GM13976 (cell line): ENCODE measurements at regions not wholly inside any gene's neighbourhood (a gene's known extent, or its start where the extent isn't known, plus 50 kb on each side); places are given as distances from the start of the nearest gene placed in this dataset.

Source experiments
- DNase-seq: peaks from one replicate; pipeline ENCODE4 v3.0.0; 2012; ENCODE audit warnings: low spot score
- in situ Hi-C: fragments of 300-500 bp; cut with MboI; formaldehyde crosslinking; loops from one replicate; pipeline ENCODE4 v1.12.0; 2022; ENCODE audit warnings: low sequenced_read_pairs, mixed read lengths, inconsistent platforms; ENCODE audit not compliant: unreplicated experiment
- TF ChIP-seq, protein P1 (sequence below): IDR thresholded peaks from 2 replicates; pipeline ENCODE4 v1.5.1; 2012; ENCODE audit warnings: borderline replicate concordance, mild to moderate bottlenecking; ENCODE audit not compliant: insufficient read depth; ENCODE audit errors: extremely low read depth, missing control alignments, control extremely low read depth

DNA sequence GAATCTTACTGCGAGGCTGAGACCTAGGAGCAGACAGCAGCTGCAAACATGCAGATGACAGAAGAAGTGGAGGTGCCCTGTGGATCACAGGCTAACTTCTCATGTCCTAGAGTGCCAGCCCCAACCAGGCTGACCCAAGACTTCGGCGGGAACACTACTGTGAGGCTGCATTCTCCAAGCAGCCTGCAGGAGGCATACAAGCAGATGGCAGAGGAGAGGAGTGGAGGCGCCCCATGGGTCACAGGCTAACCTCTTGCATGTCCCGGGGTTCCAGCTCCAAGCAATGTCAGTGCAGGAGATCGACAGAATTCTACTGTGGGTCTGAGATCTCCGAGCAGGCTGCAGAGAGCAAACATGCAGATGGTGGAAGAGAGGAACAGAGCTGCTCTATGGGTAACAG lies 98.1 kb upstream of the ZNF678 start:
- in situ Hi-C loops, result no loop called here
- DNase-seq, result no peak
- TF ChIP-seq, protein P1, sequence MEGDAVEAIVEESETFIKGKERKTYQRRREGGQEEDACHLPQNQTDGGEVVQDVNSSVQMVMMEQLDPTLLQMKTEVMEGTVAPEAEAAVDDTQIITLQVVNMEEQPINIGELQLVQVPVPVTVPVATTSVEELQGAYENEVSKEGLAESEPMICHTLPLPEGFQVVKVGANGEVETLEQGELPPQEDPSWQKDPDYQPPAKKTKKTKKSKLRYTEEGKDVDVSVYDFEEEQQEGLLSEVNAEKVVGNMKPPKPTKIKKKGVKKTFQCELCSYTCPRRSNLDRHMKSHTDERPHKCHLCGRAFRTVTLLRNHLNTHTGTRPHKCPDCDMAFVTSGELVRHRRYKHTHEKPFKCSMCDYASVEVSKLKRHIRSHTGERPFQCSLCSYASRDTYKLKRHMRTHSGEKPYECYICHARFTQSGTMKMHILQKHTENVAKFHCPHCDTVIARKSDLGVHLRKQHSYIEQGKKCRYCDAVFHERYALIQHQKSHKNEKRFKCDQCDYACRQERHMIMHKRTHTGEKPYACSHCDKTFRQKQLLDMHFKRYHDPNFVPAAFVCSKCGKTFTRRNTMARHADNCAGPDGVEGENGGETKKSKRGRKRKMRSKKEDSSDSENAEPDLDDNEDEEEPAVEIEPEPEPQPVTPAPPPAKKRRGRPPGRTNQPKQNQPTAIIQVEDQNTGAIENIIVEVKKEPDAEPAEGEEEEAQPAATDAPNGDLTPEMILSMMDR, result no peak

DNA sequence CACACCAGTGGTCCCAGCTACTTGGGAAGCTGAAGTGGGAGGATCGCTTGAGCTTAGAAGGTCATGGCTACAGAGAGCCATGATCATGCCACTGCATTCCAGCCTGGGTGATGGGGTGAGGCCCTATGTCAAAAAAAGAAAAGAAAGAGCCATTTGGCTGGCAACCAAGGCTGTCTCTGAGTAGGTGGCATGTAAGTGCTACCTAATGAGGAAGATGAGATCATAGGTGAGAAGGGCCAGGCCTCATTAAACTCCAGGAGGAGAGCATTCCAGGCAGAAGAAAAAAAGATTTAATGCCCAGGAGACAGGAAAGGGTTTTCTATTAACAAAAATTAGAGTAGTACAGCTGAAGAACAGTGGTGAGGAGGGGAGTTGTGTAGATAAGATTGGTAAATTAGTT lies 103.4 kb upstream of the ZNF678 start:
- TF ChIP-seq, protein P1, result no peak
- in situ Hi-C loops, result no loop called here
- DNase-seq, result peak; percentile 0

DNA sequence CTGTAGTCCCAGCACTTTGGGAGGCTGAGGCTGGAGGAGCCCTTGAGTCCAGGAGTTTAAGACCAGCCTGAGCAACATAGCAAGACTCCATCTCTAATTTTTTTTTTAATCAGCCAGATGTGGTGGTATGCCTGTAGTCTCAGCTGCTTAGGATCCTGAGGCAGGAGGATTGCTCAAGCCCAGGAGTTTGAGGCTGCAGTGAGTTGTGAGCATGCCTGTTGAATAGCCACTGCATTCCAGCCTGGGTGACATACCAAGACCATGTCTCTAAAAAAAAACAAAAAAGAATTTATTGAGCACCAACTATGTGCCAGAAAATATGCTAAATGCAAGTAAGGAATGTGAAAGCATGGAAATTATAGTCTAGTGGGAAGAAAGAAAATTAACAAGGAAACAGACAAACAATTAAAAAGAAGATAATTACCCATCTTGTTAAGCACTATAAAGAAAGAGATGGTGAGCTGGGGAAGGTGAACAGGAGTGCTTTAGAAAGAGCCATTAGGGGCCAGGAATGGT lies 104.0 kb upstream of the ZNF678 start:
- in situ Hi-C loops, result no loop called here
- TF ChIP-seq, protein P1, result no peak
- DNase-seq, result no peak

DNA sequence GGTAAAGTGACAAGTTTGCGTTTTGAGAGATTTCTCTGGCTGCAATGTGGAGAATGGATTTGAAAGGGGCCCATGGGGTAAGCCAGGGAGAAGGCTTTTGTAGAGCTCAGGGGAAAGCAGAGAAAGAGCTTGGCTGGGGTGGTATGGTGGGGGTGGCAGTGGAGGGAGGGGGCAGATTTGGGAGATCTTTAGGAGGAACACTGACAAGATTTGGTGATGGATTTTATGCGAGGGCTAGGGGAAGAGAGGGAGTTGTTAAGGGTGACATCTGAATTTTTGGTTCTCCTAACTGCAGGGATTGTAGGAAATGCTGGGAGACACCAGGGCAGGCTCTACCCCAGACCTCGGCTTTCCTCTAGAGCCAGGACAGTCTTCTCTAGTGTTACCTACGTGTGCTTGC lies 108.7 kb upstream of the ZNF678 start:
- in situ Hi-C loops, result no loop called here
- DNase-seq, result no peak
- TF ChIP-seq, protein P1, result no peak

DNA sequence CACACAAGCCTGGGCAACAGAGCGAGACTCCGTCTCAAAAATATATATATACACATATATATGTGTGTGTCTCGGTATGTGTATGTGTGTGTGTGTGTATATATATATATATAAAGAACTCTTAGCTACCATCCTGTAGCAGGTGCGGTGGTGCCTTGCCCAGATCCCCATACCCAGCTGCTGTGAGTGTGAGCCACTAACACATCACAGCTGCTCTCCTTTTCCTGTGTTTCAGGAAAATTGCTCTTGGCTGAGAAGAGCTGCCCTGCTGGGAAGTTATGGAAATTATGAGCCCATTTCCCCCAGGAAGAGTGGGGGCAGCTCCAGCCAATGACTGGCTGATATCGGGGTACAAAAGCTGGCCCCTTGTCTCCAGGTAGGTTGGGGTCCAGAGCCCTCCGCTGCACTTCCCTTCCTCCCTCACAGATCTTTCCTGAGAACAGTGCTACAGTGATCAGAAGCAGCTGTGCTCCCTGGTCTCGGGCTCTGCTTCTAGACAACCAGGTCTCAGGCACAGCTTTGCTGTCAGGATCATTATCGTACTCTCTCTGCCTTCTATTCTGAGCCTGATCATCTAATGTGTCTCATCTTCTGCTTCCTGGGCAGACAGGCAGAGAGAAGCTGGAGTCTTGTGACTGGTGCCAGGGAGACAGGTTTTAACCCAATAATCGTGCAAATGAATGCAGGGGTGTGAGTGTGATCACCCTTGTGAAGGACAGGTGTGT lies 109.6 kb upstream of the ZNF678 start:
- in situ Hi-C loops, result no loop called here
- TF ChIP-seq, protein P1, result no peak
- no peak for DNase-seq

DNA sequence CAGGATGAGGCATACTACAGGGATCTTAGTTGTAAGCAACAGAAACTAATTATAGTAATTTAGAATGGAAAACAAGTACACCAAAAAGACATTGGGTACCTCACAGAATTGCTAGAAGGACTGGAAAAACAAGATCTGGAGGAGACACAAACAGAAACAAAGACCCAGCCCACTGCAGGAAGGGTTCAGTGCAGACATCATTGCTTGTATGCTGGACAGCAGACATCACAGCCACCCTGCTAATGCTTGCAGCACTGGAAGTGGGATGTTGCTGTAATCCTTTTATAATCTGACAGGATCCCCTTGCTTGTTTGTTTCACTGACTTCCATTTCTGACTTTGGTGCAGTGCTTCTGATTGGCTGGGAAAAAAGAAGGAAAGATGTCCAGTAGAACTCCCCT lies 111.4 kb upstream of the ZNF678 start:
- DNase-seq, result no peak
- in situ Hi-C loops, result no loop called here
- TF ChIP-seq, protein P1, result no peak
